Panc1 (cell line): ENCODE measurements at regions not wholly inside any gene's neighbourhood (a gene's known extent, or its start where the extent isn't known, plus 50 kb on each side); places are given as distances from the start of the nearest gene placed in this dataset.

ENCODE experiments used
- ATAC-seq: fragments of 200-7000 bp; cut with Tn5 transposase; 2 replicates; pipeline ENCODE4 v1.9.1; 2020; ENCODE audit warnings: mild to moderate bottlenecking, moderate library complexity
- BruUV-seq: library from RNA; stranded (reverse); fragments of 400-500 nt; replicated peaks from 2 replicates; lab custom pipeline; 2021; lab: Mats Ljungman, UMichigan
- CTCF ChIA-PET: fragments of 300-600 bp; sonication (Branson Sonifier 250); formaldehyde crosslinking; loops from one replicate; lab custom pipeline; 2022; ENCODE audit warnings: antibody characterized with exemption; lab: Charles Lee
- POLR2A ChIA-PET: fragments of 300-600 bp; sonication (Branson Sonifier 250); formaldehyde crosslinking; loops from one replicate; lab custom pipeline; 2022; ENCODE audit warnings: antibody characterized with exemption; lab: Charles Lee
- DNase-seq: peaks from one replicate; pipeline ENCODE4 v3.0.0-alpha.2; 2010; ENCODE audit warnings: low read depth, low spot score
- H3K27ac ChIP-seq: 2 replicates; pipeline ENCODE4 v1.5.1; 2011; ENCODE audit warnings: mild to moderate bottlenecking, low read length, inconsistent platforms
- H3K27me3 ChIP-seq: fragments of 200-500 bp; sonication (Bioruptor generic); 2 replicates; pipeline ENCODE4 v1.6.0; 2014; ENCODE audit warnings: low read length, inconsistent platforms; ENCODE audit not compliant: control insufficient read depth, insufficient read depth
- H3K36me3 ChIP-seq: fragments of 200-500 bp; sonication (Bioruptor generic); 2 replicates; pipeline ENCODE4 v1.5.1; 2014; ENCODE audit warnings: inconsistent platforms, mild to moderate bottlenecking, low read length, moderate library complexity; ENCODE audit not compliant: control insufficient read depth, insufficient read depth
- H3K4me1 ChIP-seq: 2 replicates; pipeline ENCODE4 v1.5.1; 2011; ENCODE audit warnings: inconsistent platforms, mild to moderate bottlenecking, low read length, moderate library complexity; ENCODE audit not compliant: control insufficient read depth, insufficient read depth
- H3K4me3 ChIP-seq, 2 experiments: 2 replicates each; pipeline ENCODE4 v1.5.1; 2011 to 2012; ENCODE audit warnings: low read depth in 2 of 2, low read length in 2 of 2, mild to moderate bottlenecking in 2 of 2, inconsistent platforms in 1 of 2, moderate library complexity in 1 of 2
- H3K9me3 ChIP-seq: fragments of 200-500 bp; sonication (Bioruptor generic); 2 replicates; pipeline ENCODE4 v1.5.1; 2014; ENCODE audit warnings: low read depth, mild to moderate bottlenecking, inconsistent platforms, low read length, moderate library complexity; ENCODE audit not compliant: control insufficient read depth, insufficient read depth
- POLR2AphosphoS5 ChIP-seq: IDR thresholded peaks from 2 replicates; pipeline ENCODE4 v1.6.1; 2012; ENCODE audit warnings: mild to moderate bottlenecking, low read depth, low read length, moderate library complexity
- SIN3A ChIP-seq: IDR thresholded peaks from 2 replicates; pipeline ENCODE4 v1.6.1; 2012; ENCODE audit warnings: low read depth, mild to moderate bottlenecking, low read length, moderate library complexity, borderline replicate concordance; ENCODE audit not compliant: insufficient read depth
- TCF7L2 ChIP-seq: IDR thresholded peaks from 2 replicates; pipeline ENCODE4 v1.6.1; 2011; ENCODE audit warnings: mild to moderate bottlenecking, low read depth, low read length, inconsistent platforms
- in situ Hi-C: cut with HindIII; loops from 2 replicates; pipeline ENCODE4 v1.10.0; 2016; ENCODE audit warnings: low sequenced_read_pairs, low pct_unique_long_range_greater_than_20kb
- intact Hi-C: fragments of 100-400 bp; cut with micrococcal nuclease; formaldehyde crosslinking; loops from one replicate; pipeline ENCODE4 v1.10.0; 2022; ENCODE audit not compliant: unreplicated experiment
- TF ChIP-seq, protein P1 (sequence below): fragments of 450-650 bp; IDR thresholded peaks from 2 replicates; pipeline ENCODE4 v1.5.1; 2017; ENCODE audit warnings: mild to moderate bottlenecking
- TF ChIP-seq, protein P2 (sequence below), 2 experiments: IDR thresholded peaks; 2 replicates each; pipeline ENCODE4 v1.6.1; 2011 to 2012; ENCODE audit warnings: low read depth in 2 of 2, control low read depth in 1 of 2, low read length in 1 of 2, mild to moderate bottlenecking in 1 of 2, moderate library complexity in 1 of 2; ENCODE audit not compliant: insufficient read depth in 1 of 2

DNA sequence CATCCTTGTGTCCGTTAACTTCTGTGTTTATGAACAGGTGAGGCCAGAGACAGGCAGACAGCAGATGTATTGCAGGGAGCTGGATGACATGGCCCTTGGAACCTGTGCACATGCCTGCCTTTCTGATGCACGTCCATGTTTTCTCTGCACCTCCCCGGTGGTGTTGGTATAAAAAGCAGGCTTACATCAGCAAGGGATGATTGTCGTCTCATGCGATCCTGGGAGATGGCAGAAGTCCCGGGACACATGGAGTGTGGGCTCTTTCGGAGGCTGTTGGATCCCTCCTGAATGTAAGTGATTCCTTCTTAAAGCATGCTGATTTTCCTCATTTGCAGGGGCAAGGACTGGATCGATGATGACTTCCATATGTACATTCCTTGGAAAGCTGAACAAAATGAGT is 134.8 kb downstream of the SNRPN start:
- Histone ChIP-seq H3K36me3 (no peaks in the 10 kb centered on the region), H3K27me3 (no peaks in the 10 kb centered on the region), H3K4me1 (no peaks in the 10 kb centered on the region), H3K9me3 (peaks cover 11% of the 10 kb centered on the region; the same call in 1 of the 2 replicates), H3K27ac (no peak overlapping the region), H3K4me3 (no peak overlapping the region)
- CTCF ChIA-PET, result no interaction called here
- DNase-seq (no peak), ATAC-seq (no peak)
- intact Hi-C loops (no loop called here), in situ Hi-C loops (no loop called here)
- POLR2A ChIA-PET, result no interaction called here
- BruUV-seq, result no TSS peak
- no peak for TF ChIP-seq POLR2AphosphoS5
- TF ChIP-seq, protein P1, sequence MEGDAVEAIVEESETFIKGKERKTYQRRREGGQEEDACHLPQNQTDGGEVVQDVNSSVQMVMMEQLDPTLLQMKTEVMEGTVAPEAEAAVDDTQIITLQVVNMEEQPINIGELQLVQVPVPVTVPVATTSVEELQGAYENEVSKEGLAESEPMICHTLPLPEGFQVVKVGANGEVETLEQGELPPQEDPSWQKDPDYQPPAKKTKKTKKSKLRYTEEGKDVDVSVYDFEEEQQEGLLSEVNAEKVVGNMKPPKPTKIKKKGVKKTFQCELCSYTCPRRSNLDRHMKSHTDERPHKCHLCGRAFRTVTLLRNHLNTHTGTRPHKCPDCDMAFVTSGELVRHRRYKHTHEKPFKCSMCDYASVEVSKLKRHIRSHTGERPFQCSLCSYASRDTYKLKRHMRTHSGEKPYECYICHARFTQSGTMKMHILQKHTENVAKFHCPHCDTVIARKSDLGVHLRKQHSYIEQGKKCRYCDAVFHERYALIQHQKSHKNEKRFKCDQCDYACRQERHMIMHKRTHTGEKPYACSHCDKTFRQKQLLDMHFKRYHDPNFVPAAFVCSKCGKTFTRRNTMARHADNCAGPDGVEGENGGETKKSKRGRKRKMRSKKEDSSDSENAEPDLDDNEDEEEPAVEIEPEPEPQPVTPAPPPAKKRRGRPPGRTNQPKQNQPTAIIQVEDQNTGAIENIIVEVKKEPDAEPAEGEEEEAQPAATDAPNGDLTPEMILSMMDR, result no peak
- TF ChIP-seq SIN3A, result no peak
- TF ChIP-seq TCF7L2, result no peak
- TF ChIP-seq, protein P2, sequence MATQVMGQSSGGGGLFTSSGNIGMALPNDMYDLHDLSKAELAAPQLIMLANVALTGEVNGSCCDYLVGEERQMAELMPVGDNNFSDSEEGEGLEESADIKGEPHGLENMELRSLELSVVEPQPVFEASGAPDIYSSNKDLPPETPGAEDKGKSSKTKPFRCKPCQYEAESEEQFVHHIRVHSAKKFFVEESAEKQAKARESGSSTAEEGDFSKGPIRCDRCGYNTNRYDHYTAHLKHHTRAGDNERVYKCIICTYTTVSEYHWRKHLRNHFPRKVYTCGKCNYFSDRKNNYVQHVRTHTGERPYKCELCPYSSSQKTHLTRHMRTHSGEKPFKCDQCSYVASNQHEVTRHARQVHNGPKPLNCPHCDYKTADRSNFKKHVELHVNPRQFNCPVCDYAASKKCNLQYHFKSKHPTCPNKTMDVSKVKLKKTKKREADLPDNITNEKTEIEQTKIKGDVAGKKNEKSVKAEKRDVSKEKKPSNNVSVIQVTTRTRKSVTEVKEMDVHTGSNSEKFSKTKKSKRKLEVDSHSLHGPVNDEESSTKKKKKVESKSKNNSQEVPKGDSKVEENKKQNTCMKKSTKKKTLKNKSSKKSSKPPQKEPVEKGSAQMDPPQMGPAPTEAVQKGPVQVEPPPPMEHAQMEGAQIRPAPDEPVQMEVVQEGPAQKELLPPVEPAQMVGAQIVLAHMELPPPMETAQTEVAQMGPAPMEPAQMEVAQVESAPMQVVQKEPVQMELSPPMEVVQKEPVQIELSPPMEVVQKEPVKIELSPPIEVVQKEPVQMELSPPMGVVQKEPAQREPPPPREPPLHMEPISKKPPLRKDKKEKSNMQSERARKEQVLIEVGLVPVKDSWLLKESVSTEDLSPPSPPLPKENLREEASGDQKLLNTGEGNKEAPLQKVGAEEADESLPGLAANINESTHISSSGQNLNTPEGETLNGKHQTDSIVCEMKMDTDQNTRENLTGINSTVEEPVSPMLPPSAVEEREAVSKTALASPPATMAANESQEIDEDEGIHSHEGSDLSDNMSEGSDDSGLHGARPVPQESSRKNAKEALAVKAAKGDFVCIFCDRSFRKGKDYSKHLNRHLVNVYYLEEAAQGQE (IDR thresholded peaks at IDR 0.05; ENCODE audit: insufficient read depth in 1 of 2, low read depth in 2 of 2, low read length in 1 of 2), result no peak

DNA sequence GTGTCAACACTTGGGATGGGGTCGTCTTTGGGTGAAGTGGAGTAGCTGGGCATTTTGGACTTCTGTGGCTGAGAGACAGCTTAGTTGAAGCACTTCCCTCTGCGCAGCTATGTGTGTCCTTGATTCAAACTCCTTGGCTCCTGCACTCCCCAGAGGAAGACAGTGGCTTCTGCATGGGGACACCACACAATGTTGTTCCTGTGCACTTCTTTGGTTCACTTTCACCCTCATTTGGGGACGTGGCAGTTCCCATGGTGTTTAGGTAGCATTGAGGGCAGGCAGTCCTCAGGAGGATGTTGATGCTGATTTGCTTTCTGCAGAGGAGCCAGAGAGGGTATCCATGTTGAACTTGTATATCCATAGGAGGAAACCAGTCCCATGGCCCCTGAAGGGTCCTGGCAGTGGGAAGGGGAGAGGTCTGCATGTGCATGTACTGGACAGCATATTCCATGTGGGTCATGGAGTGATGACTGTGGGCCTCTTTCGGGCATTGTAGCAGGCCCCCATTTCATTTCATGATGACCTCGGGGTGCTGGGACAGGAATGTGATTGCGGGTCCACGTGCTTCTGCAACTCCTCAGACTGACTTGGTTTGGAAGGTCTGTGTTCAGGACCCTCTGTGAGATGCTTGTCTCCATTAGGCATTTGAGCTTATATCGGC is 135.4 kb downstream of the SNRPN start:
- in situ Hi-C loops, result no loop called here
- no peak for ATAC-seq
- CTCF ChIA-PET, result no interaction called here
- no peaks in the 10 kb centered on the region for H3K27me3 ChIP-seq
- H3K4me3 ChIP-seq, result no peak overlapping the region
- TF ChIP-seq, protein P1, result no peak
- TF ChIP-seq POLR2AphosphoS5 (no peak), SIN3A (no peak), TCF7L2 (no peak)
- TF ChIP-seq, protein P2 (IDR thresholded peaks at IDR 0.05; ENCODE audit: insufficient read depth in 1 of 2, low read depth in 2 of 2, low read length in 1 of 2), result no peak
- H3K36me3 ChIP-seq, result no peaks in the 10 kb centered on the region
- no TSS peak for BruUV-seq
- H3K9me3 ChIP-seq, result peaks cover 11% of the 10 kb centered on the region; the same call in 1 of the 2 replicates
- intact Hi-C loops, result no loop called here
- POLR2A ChIA-PET, result no interaction called here
- DNase-seq, result no peak
- no peak overlapping the region for H3K27ac ChIP-seq
- no peaks in the 10 kb centered on the region for H3K4me1 ChIP-seq
